Activated T-cell treated with anti-CD3 and anti-CD28 coated beads for 4 hours (primary cell): ENCODE measurements at regions not wholly inside any gene's neighbourhood (a gene's known extent, or its start where the extent isn't known, plus 50 kb on each side); places are given as distances from the start of the nearest gene placed in this dataset.
"Not testable (repeated sequence)": the region's sequence is repeated elsewhere in the genome, so short reads cannot be mapped to it uniquely, and the experiment has no call there.

Experiments used
- DNase-seq: peaks from one replicate; pipeline ENCODE4 v3.0.0-alpha.2; 2020

DNA sequence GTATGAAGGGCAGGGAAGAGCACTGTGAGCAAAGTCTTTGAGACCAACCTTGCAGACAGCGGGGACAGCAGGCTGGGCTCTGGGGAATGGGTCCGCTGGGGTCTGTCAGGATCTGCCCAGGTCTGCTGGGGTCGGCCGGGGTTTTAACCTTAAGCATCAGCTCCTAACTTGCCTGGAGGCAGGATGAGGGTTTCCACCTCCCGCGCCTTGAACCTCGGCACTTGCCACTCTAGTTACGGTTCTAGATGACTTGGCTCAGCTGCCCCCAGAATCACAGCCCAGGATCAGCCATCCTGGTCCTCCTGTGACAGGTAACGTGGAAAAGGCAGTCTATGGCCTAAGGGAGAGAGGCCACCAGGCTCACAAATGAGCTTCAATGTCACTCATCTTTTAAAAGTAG is 50.4 kb upstream of the CACUL1 start:
- no peak for DNase-seq

DNA sequence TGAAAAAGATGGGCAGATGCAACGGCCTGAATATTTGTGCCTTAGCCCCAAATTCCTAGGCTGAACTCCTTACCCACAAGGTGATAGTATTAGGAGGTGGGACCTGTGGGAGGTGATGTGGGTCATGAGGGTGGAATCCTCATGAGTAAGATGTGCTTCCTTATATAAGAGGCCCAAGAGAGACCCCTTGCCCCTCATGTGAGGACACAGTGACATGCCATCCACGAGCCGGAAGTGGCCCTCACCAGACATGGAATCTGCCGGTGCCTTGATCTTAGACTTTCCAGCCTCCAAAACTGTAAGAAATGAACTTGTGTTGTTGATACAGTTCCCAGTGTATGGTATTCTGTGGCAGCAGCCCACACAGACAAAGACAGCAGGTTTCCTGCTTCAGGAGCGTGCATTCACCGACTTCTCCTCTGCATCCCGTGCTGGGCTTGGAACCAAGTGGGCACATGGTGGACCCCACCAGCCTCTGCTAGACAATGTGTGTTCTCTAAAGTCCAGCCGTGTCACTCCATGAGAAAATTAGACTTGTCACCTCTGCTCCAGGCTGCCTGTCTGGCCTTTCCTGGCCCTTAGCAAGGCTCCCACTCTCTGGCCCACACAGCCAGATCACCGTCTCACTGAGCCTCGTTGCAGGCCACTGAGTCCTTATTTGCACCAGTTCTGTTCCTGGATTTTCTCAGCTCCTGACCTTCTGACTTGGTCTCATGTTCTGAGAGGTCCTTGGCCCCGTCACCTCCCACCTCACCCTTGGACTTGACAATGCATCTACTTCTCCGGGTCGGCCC is 52.9 kb upstream of the CACUL1 start:
- no peak for DNase-seq

DNA sequence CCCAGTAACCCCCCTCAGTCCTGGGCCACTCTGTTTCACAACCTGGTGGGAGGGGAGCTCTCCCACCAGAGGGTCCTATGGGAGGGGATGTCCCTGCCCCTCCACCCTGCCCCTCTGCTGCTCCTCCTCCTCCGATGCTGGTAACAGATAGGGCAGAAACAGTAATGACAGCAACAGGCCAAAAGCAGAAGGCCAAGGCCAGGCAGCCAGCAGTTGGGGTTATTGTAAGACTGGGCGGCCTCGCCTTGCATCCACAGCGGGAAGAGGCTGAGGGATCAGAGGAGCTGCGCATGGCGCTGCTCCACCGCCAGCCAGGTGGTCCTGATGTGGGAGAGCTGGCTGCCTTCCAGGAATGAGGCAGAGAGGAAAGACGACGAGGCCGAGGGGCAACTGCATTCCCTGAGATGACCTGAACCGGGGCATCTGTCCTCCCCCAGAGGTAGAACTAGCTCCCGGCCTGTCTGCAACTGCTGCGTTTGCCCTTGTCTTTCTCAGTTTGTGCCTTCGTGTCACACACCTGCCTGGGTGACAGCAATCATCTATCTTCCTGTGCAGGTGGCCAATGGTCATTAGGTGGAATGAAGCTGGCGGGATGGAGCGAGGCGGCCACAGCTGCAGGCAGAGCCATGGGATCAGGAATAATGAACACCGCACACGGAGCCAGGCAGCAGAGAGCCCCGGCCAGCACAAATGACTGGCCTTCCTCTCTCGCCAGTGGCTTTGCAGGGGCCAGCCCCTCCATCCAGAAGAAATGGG is 54.0 kb upstream of the CACUL1 start:
- no peak for DNase-seq

DNA sequence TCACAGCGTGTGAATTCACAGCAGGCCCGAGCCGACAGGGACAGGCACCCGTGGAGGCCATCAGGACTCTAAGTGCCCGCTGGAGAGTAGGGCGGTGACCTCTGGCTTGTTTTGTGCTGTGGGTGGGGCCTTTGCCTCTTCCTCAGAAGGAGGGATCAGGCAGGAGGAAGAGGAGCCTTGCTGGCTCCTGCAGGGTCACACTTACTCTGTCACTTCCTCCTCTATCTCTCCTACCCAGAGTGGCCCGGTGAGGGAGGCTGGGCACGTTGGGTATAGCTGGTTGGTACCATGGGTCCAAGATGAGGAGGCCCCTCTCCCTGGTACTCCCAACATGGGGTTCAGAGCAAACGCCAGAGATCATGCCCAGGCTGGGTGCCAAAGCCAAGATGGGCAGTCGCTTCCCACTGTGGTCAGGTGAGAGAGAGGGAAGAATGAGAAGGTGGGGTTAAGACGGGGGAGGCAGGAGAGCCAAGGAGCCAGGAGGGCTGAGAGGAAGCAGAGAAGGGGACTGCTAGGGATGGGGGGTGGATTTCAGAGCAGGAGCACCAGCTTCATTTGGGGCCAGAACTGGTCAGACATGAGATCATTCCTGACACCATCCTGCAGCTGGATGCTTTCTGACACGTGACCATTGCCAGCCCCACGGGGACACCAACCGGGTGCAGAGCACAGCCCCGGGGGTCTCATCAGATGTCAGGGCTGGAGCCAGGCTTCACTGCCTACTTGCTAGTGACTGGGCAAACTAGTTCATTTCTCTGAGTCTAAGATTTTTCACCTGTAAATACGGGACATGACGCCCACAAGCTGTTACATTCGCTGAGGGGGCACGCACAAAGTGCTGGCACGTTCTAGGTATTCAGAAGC is 54.8 kb upstream of the CACUL1 start:
- no peak for DNase-seq

DNA sequence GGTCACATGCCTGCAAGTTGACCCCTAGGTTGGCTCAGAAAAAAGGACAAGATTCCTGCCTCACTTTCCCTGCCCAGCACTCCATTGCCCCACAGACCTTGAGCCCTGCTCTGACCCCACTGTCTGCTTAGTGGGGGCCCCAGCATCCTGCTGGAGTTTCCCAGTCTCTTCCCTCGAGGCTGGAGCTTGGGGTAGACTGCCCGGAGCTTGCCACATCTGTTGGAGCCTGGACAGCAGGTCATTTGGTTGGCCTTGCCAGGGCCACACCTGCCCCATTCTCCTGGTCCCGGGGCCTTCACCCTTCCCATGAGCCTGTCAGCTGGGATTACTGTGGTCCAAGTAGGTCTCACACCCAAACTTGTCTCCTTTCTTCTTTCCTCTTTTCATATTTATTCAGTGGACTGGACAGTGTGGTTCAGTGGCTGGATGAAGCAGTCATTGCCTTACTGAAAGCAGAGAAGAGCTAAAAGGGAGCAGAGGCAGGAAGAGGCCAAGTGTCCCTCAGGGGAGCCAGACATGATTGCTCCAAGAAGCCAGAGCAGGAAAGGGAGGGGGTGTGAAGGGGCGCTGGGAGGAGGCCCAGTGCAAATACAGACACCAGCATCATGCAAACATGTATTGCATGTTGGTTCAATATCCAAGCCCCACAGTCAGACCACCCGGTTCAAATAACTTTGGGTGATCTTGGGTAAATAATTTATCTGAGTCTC is 56.2 kb upstream of the CACUL1 start:
- DNase-seq, result no peak

DNA sequence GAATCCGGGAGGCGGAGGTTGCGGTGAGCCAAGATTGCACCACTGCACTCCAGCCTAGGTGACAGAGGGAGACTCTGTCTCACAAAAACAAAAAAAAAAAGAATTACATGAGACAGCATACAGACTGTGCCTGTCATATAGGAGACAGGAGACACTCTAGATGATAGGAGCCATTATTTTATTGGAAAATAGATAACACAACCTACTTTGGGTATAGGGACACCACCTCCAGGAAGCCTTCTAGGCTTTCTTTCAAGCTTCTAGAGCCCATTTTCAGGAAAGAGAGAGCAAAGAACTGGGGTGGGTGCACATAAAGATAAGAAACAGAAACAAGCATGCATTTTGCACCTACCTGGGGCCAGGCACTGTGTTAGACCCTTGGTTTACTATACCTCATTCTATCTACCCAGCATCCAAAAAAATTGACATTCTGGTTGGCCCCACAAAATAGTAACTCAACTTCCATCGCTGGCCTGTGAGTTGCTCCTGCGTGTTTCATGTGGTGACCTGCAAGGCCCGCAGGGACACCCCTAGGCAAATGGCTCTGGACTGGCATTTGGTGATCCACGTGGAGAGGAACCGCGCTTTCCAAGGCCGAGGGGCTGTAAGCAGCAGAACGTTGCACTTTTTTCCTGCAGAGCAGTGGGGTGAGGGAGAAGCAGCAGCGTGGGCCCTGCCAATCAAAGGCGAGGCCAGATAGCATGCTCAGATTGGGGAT is 57.1 kb upstream of the CACUL1 start:
- DNase-seq, result no peak

DNA sequence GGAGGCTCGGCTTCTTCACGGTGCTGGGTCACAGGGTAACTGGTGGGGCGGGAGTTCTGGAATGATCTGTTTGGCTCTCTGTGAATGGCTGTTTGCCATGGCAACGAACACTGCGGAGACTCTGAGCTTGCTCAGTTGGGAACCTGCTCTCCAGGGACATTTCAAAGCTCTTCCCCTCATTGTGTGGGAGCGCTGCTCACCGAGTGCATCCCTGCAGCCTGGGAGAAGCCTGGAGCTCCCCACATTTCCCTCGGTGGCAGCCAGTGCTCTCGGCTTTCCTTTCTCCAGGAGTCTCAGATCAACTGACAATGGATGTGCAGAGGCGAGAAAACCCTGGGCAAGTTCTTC is 57.6 kb upstream of the CACUL1 start:
- DNase-seq, result no peak

DNA sequence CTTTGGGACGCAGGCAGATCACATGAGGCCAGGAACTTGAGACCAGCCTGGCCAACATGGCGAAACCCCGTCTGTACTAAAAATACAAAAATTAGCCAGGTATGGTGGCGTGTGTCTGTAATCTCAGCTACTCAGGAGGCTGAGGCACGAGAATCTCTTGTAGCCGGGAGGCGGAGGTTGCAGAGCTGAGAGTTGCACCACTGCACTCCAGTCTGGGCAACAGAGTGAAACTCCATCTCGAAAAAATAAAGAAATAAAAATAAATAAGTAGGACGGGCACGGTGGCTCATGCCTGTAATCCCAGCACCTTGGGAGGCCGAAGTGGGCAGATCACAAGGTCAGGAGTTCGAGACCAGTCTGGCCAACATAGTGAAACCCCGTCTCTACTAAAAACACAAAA is 58.2 kb upstream of the CACUL1 start:
- not testable (repeated sequence) for DNase-seq

DNA sequence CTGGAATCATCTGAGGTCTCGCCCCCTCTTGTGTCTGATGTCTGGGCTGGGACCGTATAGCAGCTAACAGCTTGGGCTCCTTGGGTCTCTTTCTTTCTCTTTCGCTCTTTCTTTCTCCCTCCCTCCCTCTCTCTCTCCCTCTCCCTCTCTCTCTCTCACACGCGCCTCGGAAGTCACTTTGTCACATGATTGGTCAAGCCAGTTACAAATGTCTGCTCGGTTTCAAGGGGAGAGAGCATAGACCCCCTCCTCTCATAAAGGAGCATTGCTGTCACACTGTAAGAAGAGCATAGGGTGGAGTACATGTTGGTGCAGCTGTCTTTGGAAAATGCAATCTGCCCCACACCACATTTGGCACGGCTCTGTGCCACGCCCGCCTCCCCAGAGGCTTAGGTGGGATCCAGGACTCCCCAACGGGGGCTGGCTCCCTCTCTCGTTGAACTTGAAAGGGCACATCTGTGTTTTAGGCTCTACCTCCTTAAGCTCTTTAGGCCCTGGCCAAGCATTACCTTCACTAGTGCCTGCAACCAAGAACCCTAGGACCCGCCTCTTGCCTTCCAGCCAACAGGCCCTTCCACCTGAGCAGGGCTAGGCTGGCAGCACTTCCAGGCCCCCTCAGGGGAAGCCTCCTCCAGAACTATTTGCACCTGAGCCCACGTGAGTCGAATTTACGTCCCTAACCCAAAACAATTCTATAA is 61.9 kb upstream of the CACUL1 start:
- DNase-seq, result no peak

DNA sequence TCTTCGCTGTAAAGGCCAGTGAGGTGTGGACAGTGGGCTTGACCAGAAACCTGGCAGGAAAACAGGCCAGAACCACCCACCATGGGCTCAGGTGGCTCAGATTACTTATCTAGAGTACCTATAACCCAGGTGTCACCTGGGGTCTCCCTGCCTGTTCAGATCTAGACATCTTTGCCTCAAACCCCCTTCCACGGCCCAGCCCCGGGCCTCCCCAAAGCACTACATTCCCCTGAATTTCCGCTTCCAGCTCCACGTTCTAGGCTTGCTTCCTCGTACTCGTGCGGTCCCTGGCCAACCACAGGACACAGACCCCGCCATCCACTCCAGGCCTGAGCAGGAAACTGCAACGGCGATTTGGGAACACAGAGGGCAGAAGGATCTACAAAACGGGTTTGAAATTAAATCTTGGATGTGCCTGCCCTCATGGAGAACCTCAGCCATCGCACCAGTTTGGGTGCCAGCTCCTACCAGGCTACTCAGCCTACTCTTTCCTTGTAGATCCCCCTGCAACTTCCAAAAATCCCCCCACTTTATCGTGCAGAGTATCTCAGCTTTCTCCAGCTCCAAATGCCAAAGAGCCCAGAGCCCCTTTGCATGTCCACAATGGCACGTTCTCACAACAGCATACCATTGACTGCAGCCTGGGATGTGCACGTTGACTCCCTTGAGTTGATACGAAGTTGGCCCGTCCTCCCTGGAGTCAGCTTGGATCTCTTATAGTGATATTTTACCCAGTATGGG is 62.7 kb upstream of the CACUL1 start:
- no peak for DNase-seq

DNA sequence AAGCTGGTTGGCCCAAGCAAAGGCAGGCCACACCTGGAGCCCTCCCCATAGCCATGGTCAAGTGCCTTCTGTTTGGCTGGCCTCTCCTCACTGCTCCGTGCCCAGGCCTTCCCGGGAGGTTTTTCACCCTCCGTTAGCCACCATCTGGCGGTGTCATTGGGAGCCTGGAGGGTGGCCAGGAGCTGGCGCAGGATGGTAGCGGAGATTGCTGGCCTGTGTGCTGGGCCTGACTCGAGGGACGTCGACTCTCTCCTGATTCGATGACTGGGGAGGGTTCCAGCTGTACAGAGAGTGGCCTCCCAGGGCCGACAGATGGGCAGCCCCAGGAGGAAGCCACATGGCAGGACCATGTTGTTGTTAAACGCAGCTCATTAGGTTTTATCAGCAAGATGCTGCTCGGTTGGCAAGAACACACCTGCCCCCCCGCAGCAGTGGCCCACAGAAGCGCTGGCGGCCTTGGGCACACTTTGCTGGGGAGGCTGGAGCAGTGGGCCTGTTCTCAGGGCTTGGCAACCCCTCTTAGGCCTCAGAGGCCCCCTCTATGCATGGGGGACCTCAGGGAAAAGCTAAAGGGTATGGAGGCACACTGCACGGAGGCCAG is 64.0 kb upstream of the CACUL1 start:
- no peak for DNase-seq

DNA sequence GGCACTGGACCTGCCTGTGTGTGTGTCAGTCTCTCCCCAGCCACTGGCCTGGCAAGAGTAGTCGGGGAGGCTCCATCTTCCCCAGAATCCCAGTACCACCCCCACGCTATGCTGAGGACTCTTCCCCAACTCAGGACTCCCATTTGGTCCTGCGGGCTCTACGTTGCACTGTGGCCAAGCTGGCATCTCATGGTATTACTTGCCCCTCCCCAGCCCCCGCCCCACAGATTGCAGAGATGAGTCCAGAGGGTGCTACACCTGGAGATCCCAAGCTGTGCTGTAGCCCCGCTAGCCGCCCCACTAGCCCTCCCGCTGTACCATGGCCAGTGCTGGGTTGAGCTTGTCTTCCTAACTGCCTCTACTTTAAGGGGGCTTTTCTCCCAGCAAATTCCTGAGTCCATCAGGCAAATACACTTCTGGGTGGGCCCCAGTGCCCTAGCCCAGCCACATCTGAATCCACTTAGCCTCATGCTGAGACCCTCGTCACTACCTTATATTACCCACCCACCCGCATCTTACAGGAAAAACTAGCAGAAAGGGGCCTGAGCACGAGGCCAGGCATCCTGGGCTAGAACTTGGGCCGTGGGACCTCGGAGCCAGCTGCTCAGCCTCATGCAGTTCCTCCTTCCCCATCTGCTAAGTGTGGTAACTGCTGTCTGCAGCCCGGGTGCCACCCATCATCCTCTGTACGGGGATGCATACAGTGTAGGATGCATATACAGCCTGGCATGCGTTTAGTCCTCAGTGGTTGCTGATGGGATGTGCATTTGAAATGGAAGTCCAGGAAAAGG is 65.8 kb upstream of the CACUL1 start:
- no peak for DNase-seq

DNA sequence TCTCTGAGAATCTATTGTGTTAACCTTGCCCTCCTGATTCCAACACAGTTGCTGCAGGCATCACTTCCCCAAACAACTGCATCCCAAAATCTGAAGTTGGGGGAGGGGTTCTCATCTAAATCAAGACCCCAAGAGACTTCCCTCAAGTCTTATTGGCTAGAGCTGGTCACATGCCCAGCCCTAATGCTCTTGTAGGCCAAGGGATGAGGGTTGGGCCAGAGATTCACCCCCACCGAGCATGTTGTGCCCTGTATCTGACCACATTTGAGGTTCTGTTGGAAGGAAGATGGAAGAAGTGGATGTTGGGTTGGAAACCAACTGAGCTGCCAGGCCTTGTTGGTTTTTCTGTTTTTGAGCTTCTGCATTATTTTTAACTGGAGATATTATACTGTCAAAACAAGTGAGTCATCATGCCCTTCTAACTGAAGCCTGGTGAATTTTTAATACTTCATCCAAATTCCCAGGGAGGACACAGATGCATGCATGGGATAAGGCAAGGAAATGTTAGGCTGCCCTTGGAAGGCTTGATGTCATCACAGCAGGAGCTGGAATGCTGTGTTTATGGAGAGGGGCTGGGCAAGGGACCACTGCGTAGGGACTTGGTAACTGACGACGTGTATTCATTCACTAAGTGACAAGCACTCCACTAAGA is 68.6 kb upstream of the CACUL1 start:
- no peak for DNase-seq

DNA sequence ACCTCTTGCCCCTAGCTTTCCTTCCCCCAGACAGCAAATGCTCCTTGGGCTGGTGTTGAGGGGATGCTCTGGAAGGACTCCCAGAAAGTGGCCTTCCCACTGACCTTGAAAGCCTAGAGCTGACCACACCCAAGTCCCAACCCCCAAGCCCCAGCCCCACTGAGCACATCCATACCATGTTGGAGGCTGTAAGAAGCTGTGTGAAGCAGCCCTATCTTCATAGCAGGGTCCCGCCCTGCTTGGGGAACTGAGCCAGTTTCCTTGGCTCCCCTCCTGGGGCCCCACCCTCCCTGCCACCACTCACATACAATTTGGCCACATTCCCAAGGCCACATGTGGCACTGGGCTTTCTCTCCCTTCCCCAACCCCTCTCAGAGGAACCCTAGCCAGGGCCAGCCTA is 72.3 kb upstream of the CACUL1 start:
- DNase-seq, result no peak

DNA sequence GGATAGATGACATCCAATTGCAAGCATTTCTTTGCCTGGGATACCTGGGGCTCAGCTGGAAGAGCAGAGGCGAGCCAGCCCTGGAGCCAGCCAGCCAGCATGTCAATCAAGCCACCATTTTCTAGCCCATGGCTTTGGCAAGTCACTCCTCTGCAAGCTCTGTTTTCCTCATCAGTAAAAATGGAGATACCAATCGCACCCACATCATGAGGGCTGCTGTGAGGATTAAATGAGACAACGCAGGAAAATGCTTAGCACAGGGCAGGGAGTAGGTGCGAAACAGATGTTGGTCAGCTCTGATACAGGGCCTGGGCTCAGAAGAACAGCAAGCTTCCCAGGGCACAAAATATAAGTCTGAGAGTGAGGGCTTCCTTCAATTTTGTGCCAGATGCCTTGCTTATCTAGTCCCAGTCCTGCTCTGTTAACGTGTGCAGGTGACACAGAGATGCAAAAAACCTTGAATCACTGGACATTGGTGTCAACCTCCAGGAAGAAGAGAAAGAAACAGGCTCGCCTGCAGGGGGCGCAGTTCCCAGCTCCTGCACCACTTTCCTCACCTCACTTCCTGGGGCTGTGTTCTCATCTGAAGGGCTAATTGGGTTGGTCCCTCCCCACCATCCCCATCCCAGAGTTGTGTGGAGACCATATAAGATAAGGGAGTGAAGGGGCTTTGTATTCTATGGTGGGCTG is 72.8 kb upstream of the CACUL1 start:
- no peak for DNase-seq

DNA sequence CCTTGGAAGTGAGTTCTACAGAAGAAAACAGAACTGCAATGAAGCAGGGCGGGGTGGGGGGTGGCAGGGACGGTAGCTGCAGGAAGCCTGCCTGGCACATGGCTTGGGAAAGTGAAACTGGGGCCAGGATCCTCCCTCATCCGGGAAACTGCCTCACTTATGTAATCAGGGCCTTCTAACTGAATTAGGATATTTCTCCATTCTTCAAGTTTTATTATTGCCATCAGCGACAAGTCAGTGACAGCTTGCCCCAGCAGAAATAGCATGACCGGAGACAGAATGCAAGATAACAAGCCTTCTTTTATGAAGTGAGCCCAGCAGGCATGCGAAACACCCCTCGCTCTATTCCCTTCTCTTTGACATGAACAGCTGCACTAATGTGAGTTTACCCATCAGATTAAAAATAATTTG is 77.5 kb upstream of the CACUL1 start:
- no peak for DNase-seq

DNA sequence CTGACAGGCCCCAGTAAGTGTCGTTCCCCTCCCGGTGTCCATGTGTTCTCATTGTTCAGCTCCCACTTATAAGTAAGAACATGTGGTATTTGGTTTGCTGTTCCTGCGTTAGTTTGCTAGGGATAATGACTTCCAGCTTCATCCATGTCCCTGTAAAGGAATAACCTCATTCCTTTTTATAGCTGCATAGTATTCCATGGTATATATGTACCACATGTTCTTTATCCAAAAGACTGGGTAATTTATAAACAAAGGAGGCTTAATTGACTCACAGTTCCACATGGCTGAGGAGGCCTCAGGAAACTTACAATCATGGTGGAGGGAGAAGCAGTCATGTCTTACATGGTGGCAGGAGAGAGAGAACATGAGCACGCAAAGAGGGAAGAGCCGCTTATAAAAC is 79.6 kb upstream of the CACUL1 start:
- DNase-seq, result not testable (repeated sequence)

DNA sequence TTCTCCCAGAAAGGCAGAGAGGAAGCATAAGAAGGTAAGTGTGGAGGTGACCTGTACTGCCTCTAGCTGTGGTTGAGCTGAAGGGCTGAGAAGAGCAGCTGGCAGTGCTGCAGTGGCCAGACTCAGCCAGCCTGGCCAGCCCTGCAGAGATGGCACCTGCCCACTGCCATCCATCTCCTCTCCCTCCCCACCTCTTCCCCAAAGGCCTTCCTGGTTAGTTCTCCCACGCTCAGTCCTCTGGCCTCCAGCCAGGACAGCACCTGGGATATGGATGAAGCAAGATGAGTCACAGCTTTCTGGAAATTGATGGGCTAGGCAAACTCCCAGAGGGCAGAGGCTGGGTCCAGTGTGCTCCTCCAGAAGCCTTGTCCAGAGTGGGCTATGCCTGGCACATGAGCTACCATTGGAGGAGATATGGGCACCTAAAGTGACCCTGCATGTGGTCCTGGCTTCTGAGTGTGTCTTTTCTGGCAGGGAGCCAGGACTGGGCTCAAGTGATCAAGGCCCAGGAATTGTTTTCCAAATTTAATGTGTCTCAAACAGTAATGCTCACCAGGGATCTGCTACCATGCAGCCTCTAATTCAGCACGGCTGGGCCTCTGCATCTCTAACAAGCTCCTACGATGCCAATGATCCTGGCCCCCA is 81.0 kb upstream of the CACUL1 start:
- DNase-seq, result no peak
